Mesenchymal stem cell (in vitro differentiated cells and primary cell): ENCODE measurements at regions not wholly inside any gene's neighbourhood (a gene's known extent, or its start where the extent isn't known, plus 50 kb on each side); places are given as distances from the start of the nearest gene placed in this dataset.

Experiments
- DNase-seq: peaks from one replicate; pipeline ENCODE4 v3.0.0-alpha.2; 2013
- H2AFZ ChIP-seq: one replicate; pipeline ENCODE4 v1.6.1; 2013; ENCODE audit warnings: low read depth, mild to moderate bottlenecking, control low read depth, inconsistent platforms, low read length, moderate library complexity
- H2AK5ac ChIP-seq: 2 replicates; pipeline ENCODE4 v1.6.1; 2013; ENCODE audit warnings: low read length, moderate library complexity, mild to moderate bottlenecking, inconsistent platforms; ENCODE audit not compliant: severe bottlenecking
- H2BK120ac ChIP-seq: one replicate; pipeline ENCODE4 v1.6.1; 2013; ENCODE audit warnings: low read depth, mild to moderate bottlenecking, inconsistent platforms, low read length, moderate library complexity
- H2BK12ac ChIP-seq, 2 experiments: one replicate each; pipeline ENCODE4 v1.6.1; 2013; ENCODE audit warnings: inconsistent platforms in 2 of 2, low read length in 2 of 2, mild to moderate bottlenecking in 2 of 2, moderate library complexity in 2 of 2, control low read depth in 1 of 2
- H2BK15ac ChIP-seq: one replicate; pipeline ENCODE4 v1.6.1; 2013; ENCODE audit warnings: mild to moderate bottlenecking, low read depth, inconsistent platforms; ENCODE audit not compliant: poor library complexity, severe bottlenecking
- H2BK5ac ChIP-seq: 2 replicates; pipeline ENCODE4 v1.6.1; 2013; ENCODE audit warnings: low read depth, mild to moderate bottlenecking, low read length, control low read depth, inconsistent platforms; ENCODE audit not compliant: poor library complexity, severe bottlenecking
- H3K14ac ChIP-seq, 2 experiments: one replicate each; pipeline ENCODE4 v1.6.1; 2013; ENCODE audit warnings: inconsistent platforms in 2 of 2, low read length in 2 of 2, control low read depth in 1 of 2, mild to moderate bottlenecking in 1 of 2, moderate library complexity in 1 of 2
- H3K18ac ChIP-seq, 2 experiments: one replicate each; pipeline ENCODE4 v1.6.1; 2013; ENCODE audit warnings: inconsistent platforms in 2 of 2, low read length in 2 of 2, control low read depth in 1 of 2, low read depth in 1 of 2, mild to moderate bottlenecking in 1 of 2
- H3K23ac ChIP-seq, 2 experiments: one replicate each; pipeline ENCODE4 v1.6.1; 2013; ENCODE audit warnings: inconsistent platforms in 2 of 2, low read length in 2 of 2, mild to moderate bottlenecking in 2 of 2, moderate library complexity in 2 of 2, control low read depth in 1 of 2
- H3K27ac ChIP-seq: 2 replicates; pipeline ENCODE4 v1.5.1; 2013; ENCODE audit warnings: mild to moderate bottlenecking, moderate library complexity, low read length, control low read depth, inconsistent platforms; ENCODE audit not compliant: poor library complexity, severe bottlenecking
- H3K27me3 ChIP-seq, 2 experiments: 2 replicates each; pipeline versions ENCODE4 v1.6.1 to v1.7.0; 2013; ENCODE audit warnings: low read length in 2 of 2, mild to moderate bottlenecking in 2 of 2, moderate library complexity in 2 of 2, control low read depth in 1 of 2, inconsistent platforms in 1 of 2; ENCODE audit not compliant: control insufficient read depth in 1 of 2, insufficient read depth in 1 of 2
- H3K36me3 ChIP-seq, 2 experiments: 2 replicates each; pipeline versions ENCODE4 v1.6.1 to v1.7.0; 2013; ENCODE audit warnings: low read length in 2 of 2, control low read depth in 1 of 2, inconsistent platforms in 1 of 2, low read depth in 1 of 2, mild to moderate bottlenecking in 1 of 2; ENCODE audit not compliant: insufficient read depth in 2 of 2, control insufficient read depth in 1 of 2
- H3K4ac ChIP-seq, 2 experiments: one replicate each; pipeline ENCODE4 v1.6.1; 2013; ENCODE audit warnings: inconsistent platforms in 2 of 2, low read length in 2 of 2, mild to moderate bottlenecking in 2 of 2, moderate library complexity in 2 of 2, control low read depth in 1 of 2, low read depth in 1 of 2
- H3K4me1 ChIP-seq: 2 replicates; pipeline ENCODE4 v1.6.1; 2013; ENCODE audit warnings: low read depth, low read length, control low read depth; ENCODE audit not compliant: control insufficient read depth, insufficient read depth
- H3K4me2 ChIP-seq: 2 replicates; pipeline ENCODE4 v1.6.1; 2013; ENCODE audit warnings: low read length, mild to moderate bottlenecking, inconsistent platforms; ENCODE audit not compliant: poor library complexity, severe bottlenecking
- H3K4me3 ChIP-seq, 2 experiments: 2 replicates each; pipeline versions ENCODE4 v1.5.1 to v1.7.0; 2013; ENCODE audit warnings: low read length in 2 of 2, mild to moderate bottlenecking in 2 of 2, control low read depth in 1 of 2, low read depth in 1 of 2; ENCODE audit not compliant: insufficient read depth in 1 of 2
- H3K79me1 ChIP-seq: replicated peaks from 2 replicates; pipeline ENCODE4 v1.6.1; 2013; ENCODE audit warnings: mild to moderate bottlenecking, control low read depth, low read length, inconsistent platforms; ENCODE audit not compliant: poor library complexity, severe bottlenecking
- H3K9ac ChIP-seq: 2 replicates; pipeline ENCODE4 v1.7.0; 2013; ENCODE audit warnings: mild to moderate bottlenecking, low read length, moderate library complexity
- H3K9me3 ChIP-seq: 2 replicates; pipeline ENCODE4 v1.7.0; 2013; ENCODE audit warnings: mild to moderate bottlenecking, low read length; ENCODE audit not compliant: control insufficient read depth
- H4K8ac ChIP-seq: one replicate; pipeline ENCODE4 v1.6.1; 2013; ENCODE audit warnings: inconsistent platforms, mild to moderate bottlenecking, low read length, moderate library complexity
- H4K91ac ChIP-seq: one replicate; pipeline ENCODE4 v1.6.1; 2013; ENCODE audit warnings: mild to moderate bottlenecking, low read length, inconsistent platforms
- WGBS: methylation state at CpG from one replicate; pipeline ENCODE4 v1.1.7; 2013; ENCODE audit warnings: mixed read lengths; 5-methylcytosine and 5-hydroxymethylcytosine counted together

DNA sequence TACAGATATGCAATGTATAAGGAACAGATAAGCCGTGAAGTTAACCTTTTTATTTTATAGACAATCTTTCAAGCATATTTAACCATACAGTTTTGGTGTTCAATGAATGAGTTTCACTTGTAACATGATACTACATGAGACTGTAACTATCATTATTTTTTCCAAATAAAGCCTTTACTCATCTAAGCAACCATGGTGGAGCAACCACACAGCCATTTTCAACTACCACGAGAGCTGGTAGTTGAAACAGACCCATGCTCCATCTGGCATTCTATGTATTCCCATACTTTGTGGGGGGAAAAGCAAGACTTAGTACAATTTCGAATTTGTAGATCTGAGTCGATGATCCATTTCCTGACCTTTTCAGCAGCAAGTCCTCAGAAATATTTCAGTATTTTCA lies 159.3 kb upstream of the RND3 start:
- H2BK120ac ChIP-seq = no peak overlapping the region
- WGBS = 97% methylated on average over 3 of the region's 4 CpGs
- H3K4me3 ChIP-seq = no peak overlapping the region
- no peaks in the 10 kb centered on the region for H3K9me3 ChIP-seq
- H4K8ac ChIP-seq = no peak overlapping the region
- no peak for DNase-seq
- H4K91ac ChIP-seq = no peak overlapping the region
- no peaks in the 10 kb centered on the region for H3K79me1 ChIP-seq
- no peak overlapping the region for H3K4ac ChIP-seq
- no peak overlapping the region for H2BK15ac ChIP-seq
- no peak overlapping the region for H3K14ac ChIP-seq
- H3K23ac ChIP-seq = no peak overlapping the region
- H2BK12ac ChIP-seq = no peak overlapping the region
- H3K4me2 ChIP-seq = no peak overlapping the region
- H3K36me3 ChIP-seq = no peaks in the 10 kb centered on the region
- no peak overlapping the region for H2AK5ac ChIP-seq
- H2AFZ ChIP-seq = no peak overlapping the region
- H3K9ac ChIP-seq = no peak overlapping the region
- no peak overlapping the region for H2BK5ac ChIP-seq
- no peaks in the 10 kb centered on the region for H3K27me3 ChIP-seq
- H3K18ac ChIP-seq = no peak overlapping the region
- no peaks in the 10 kb centered on the region for H3K4me1 ChIP-seq
- H3K27ac ChIP-seq = no peak overlapping the region

DNA sequence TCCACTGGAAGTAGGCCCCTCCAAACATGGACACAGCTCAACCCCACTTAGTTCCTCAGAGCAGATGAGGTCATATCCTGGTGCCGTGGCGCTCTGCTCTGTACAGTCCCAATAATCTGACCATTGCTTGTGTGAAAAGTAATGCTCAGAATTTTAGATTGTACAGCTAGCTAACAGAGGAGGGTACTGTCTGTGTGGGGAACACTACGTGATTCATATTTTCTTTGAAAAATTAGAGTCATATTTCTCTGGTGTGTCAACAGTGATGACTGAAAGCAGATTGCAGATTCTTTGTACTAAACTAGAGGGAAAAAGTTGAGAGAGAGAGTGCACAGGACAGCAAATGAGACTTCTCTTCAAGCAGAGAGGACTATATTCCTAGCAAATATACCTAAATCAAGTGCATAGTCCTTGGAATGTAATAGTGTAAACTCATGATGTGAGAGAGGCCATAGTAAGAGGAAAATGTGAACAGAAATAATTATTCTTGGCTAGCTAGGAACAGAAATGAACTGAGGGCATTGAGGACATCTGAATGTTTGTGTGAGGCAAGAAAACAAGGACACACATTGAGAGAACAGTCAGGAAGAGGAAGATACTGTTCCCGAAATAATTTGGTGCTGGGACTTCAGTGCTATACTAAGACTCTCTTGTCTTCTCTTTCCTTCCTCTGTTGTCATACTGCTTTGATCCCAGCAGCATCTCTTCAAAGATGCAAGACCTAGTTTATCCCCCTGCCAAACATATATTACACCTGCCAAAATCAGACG lies 157.0 kb upstream of the RND3 start:
- H2BK120ac ChIP-seq = no peak overlapping the region
- peak; percentile 36 for DNase-seq
- no peaks in the 10 kb centered on the region for H3K9me3 ChIP-seq
- H3K14ac ChIP-seq = no peak overlapping the region
- H3K18ac ChIP-seq = peak overlapping the region in 1 of 2 experiments; percentile 21
- H2BK12ac ChIP-seq = peak overlapping the region in 1 of 2 experiments; percentile 86
- no peak overlapping the region for H3K4me2 ChIP-seq
- H2AK5ac ChIP-seq = no peak overlapping the region
- peak overlapping the region; percentile 69 for H2AFZ ChIP-seq
- no peak overlapping the region for H3K23ac ChIP-seq
- H4K8ac ChIP-seq = no peak overlapping the region
- no peaks in the 10 kb centered on the region for H3K79me1 ChIP-seq
- no peak overlapping the region for H4K91ac ChIP-seq
- H3K9ac ChIP-seq = peak overlapping the region; percentile 62
- no peak overlapping the region for H3K4me3 ChIP-seq
- no peaks in the 10 kb centered on the region for H3K36me3 ChIP-seq
- H3K27me3 ChIP-seq = no peaks in the 10 kb centered on the region
- peak overlapping the region; percentile 47 for H3K27ac ChIP-seq
- no peak overlapping the region for H3K4ac ChIP-seq
- 59% methylated on average over 4 of the region's 5 CpGs for WGBS
- H2BK15ac ChIP-seq = no peak overlapping the region
- H3K4me1 ChIP-seq = no peaks in the 10 kb centered on the region
- no peak overlapping the region for H2BK5ac ChIP-seq

DNA sequence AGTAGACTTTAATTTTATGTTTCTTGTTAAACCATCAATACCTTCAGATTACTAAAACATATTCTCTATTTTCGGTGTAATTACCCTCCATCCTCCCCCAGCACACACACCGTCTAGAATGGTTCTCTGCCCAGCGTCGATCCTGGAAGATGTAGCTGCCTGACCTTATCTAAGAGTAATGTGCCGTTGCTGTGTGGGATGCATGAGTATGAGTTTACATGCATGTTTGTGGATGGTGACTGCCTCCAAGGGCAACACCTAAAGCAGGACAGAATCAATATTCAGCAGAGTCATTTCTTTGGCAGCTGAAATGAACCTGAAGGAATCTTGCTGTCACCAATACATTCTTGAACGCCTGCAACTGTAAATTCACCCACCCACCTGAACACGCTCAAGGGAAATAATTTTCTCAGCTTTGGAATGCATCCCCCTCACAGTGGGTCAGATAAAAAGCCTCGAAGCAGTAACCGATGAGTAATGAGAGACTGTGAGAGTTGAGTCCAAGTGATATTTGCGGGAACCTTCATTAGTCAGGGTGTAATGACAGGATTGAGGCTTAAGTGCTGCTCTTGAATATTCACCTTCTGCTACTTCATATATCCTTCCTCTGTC lies 155.8 kb upstream of the RND3 start:
- H4K91ac ChIP-seq = no peak overlapping the region
- H3K27me3 ChIP-seq = no peaks in the 10 kb centered on the region
- H3K23ac ChIP-seq = no peak overlapping the region
- H3K18ac ChIP-seq = no peak overlapping the region
- H3K4me1 ChIP-seq = no peaks in the 10 kb centered on the region
- no peak overlapping the region for H2AFZ ChIP-seq
- 84% methylated on average over 10 of the region's 10 CpGs for WGBS
- H3K14ac ChIP-seq = no peak overlapping the region
- H3K4ac ChIP-seq = no peak overlapping the region
- H2BK120ac ChIP-seq = no peak overlapping the region
- no peak overlapping the region for H2BK12ac ChIP-seq
- H3K27ac ChIP-seq = no peak overlapping the region
- DNase-seq = peak; percentile 10
- no peak overlapping the region for H3K4me3 ChIP-seq
- H2BK5ac ChIP-seq = no peak overlapping the region
- H4K8ac ChIP-seq = no peak overlapping the region
- H2AK5ac ChIP-seq = no peak overlapping the region
- H2BK15ac ChIP-seq = no peak overlapping the region
- no peaks in the 10 kb centered on the region for H3K36me3 ChIP-seq
- H3K79me1 ChIP-seq = no peaks in the 10 kb centered on the region
- H3K4me2 ChIP-seq = no peak overlapping the region
- H3K9me3 ChIP-seq = no peaks in the 10 kb centered on the region
- H3K9ac ChIP-seq = peak overlapping the region; percentile 62

DNA sequence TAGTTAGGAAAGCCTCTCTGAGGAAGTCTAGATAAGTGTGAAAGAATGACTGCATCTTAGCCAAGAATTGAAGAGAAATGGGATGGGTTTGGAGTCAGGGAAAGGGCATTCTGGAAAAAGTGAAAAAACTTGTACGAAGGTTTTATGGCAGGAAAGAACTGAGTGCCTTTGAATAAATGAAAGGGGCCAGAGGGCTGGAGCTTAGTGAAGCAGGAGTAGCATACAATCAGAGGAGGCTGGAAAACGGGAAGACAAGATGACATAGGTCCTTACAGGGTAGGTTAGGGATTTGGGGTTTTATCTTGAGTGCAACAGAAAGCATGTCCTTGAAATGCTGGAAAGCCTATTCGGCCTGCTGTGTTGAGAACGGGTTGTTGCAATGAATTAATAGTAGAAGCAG lies 152.6 kb upstream of the RND3 start:
- Histone ChIP-seq H4K8ac (peak overlapping the region; percentile 27), H3K9ac (peak overlapping the region; percentile 88), H3K18ac (peak overlapping the region in 1 of 2 experiments; percentile 66), H3K36me3 (no peaks in the 10 kb centered on the region), H3K14ac (peak overlapping the region in 1 of 2 experiments; percentile 15), H3K23ac (no peak overlapping the region), H2BK5ac (no peak overlapping the region), H3K79me1 (no peaks in the 10 kb centered on the region), H3K27me3 (no peaks in the 10 kb centered on the region), H3K4me1 (no peaks in the 10 kb centered on the region), H3K4me2 (peak overlapping the region; percentile 14), H2BK15ac (no peak overlapping the region), H3K4me3 (peak overlapping the region in 1 of 2 experiments; percentile 43), H4K91ac (no peak overlapping the region), H2BK120ac (no peak overlapping the region), H2BK12ac (no peak overlapping the region), H3K27ac (no peak overlapping the region), H3K9me3 (no peaks in the 10 kb centered on the region), H2AFZ (peak overlapping the region; percentile 18), H2AK5ac (no peak overlapping the region), H3K4ac (no peak overlapping the region)
- WGBS = 20% methylated on average over 4 of the region's 4 CpGs
- peak; percentile 49 for DNase-seq
